Mesendoderm (in vitro differentiated cells): ENCODE measurements at regions not wholly inside any gene's neighbourhood (a gene's known extent, or its start where the extent isn't known, plus 50 kb on each side); places are given as distances from the start of the nearest gene placed in this dataset.

Source experiments
- DNase-seq: peaks from one replicate; pipeline ENCODE4 v3.0.0; 2013
- H2AK5ac ChIP-seq: 2 replicates; pipeline ENCODE4 v1.6.1; 2013; ENCODE audit warnings: low read length, inconsistent platforms
- H2BK120ac ChIP-seq: 2 replicates; pipeline ENCODE4 v1.6.1; 2013; ENCODE audit warnings: low read depth, mild to moderate bottlenecking, low read length, moderate library complexity, mixed read lengths
- H2BK15ac ChIP-seq: replicated peaks from 2 replicates; pipeline ENCODE4 v1.6.1; 2013; ENCODE audit warnings: low read depth, mild to moderate bottlenecking, moderate library complexity
- H2BK5ac ChIP-seq: 2 replicates; pipeline ENCODE4 v1.6.1; 2013; ENCODE audit warnings: low read length, inconsistent platforms
- H3K18ac ChIP-seq: 2 replicates; pipeline ENCODE4 v1.6.1; 2013; ENCODE audit warnings: mild to moderate bottlenecking, low read length, mixed read lengths
- H3K23ac ChIP-seq: one replicate; pipeline ENCODE4 v1.6.1; 2013; ENCODE audit warnings: low read length
- H3K27ac ChIP-seq: 2 replicates; pipeline ENCODE4 v1.5.1; 2013; ENCODE audit warnings: low read depth, mild to moderate bottlenecking, inconsistent platforms, low read length, moderate library complexity
- H3K27me3 ChIP-seq: 2 replicates; pipeline ENCODE4 v1.6.1; 2013; ENCODE audit warnings: low read length, control low read depth, mild to moderate bottlenecking, inconsistent platforms; ENCODE audit not compliant: insufficient read depth, poor library complexity
- H3K36me3 ChIP-seq: 2 replicates; pipeline ENCODE4 v1.6.1; 2013; ENCODE audit warnings: low read length, inconsistent platforms; ENCODE audit not compliant: control insufficient read depth, insufficient read depth
- H3K4ac ChIP-seq: one replicate; pipeline ENCODE4 v1.6.1; 2013; ENCODE audit warnings: low read depth, mild to moderate bottlenecking, low read length, moderate library complexity
- H3K4me1 ChIP-seq: 2 replicates; pipeline ENCODE4 v1.6.1; 2013; ENCODE audit warnings: low read depth, low read length, inconsistent platforms; ENCODE audit not compliant: control insufficient read depth
- H3K4me2 ChIP-seq: 2 replicates; pipeline ENCODE4 v1.6.1; 2013; ENCODE audit warnings: low read length
- H3K4me3 ChIP-seq: 2 replicates; pipeline ENCODE4 v1.5.1; 2013; ENCODE audit warnings: mild to moderate bottlenecking, low read length
- H3K56ac ChIP-seq: one replicate; pipeline ENCODE4 v1.6.1; 2013; ENCODE audit warnings: low read length
- H3K79me1 ChIP-seq: 2 replicates; pipeline ENCODE4 v1.6.1; 2013; ENCODE audit warnings: low read length, inconsistent platforms
- H3K79me2 ChIP-seq: 2 replicates; pipeline ENCODE4 v1.6.1; 2013; ENCODE audit warnings: mild to moderate bottlenecking, low read length; ENCODE audit not compliant: control insufficient read depth, insufficient read depth
- H3K9ac ChIP-seq: 2 replicates; pipeline ENCODE4 v1.6.1; 2013; ENCODE audit warnings: low read length, inconsistent platforms
- H4K5ac ChIP-seq: one replicate; pipeline ENCODE4 v1.6.1; 2013; ENCODE audit warnings: low read length
- H4K8ac ChIP-seq: one replicate; pipeline ENCODE4 v1.6.1; 2013; ENCODE audit warnings: low read depth, mild to moderate bottlenecking, control low read depth, low read length, moderate library complexity
- WGBS: extraction: QIAGEN DNeasy Blood & Tissue Kit; methylation state at CpG from one replicate; pipeline ENCODE4 v1.1.7; 2013; ENCODE audit warnings: low lambda C conversion rate, missing lambda C conversion rate; ENCODE audit not compliant: insufficient coverage; ENCODE audit errors: extremely low coverage; 5-methylcytosine and 5-hydroxymethylcytosine counted together

GRCh38 chr3:65020281-65021160 lies 332.7 kb upstream of the ADAMTS9 start:
- no peaks in the 10 kb centered on the region for H3K79me1 ChIP-seq
- H3K9ac ChIP-seq = no peak overlapping the region
- H2BK120ac ChIP-seq = peak overlapping the region; percentile 61
- H4K5ac ChIP-seq = no peak overlapping the region
- no peak overlapping the region for H3K4me3 ChIP-seq
- DNase-seq = no peak
- H3K4me2 ChIP-seq = no peak overlapping the region
- H4K8ac ChIP-seq = no peak overlapping the region
- no peak overlapping the region for H3K4ac ChIP-seq
- no peaks in the 10 kb centered on the region for H3K79me2 ChIP-seq
- no CpG with 5 or more reads among the region's 5 CpGs for WGBS
- H3K27me3 ChIP-seq = no peaks in the 10 kb centered on the region
- no peak overlapping the region for H3K23ac ChIP-seq
- peaks cover 8% of the 10 kb centered on the region for H3K4me1 ChIP-seq
- no peak overlapping the region for H3K56ac ChIP-seq
- H2BK5ac ChIP-seq = no peak overlapping the region
- no peak overlapping the region for H3K27ac ChIP-seq
- peak overlapping the region; percentile 39 for H3K18ac ChIP-seq
- no peak overlapping the region for H2AK5ac ChIP-seq
- H3K36me3 ChIP-seq = no peaks in the 10 kb centered on the region
- H2BK15ac ChIP-seq = no peak overlapping the region

- no peak overlapping the region for H2BK15ac ChIP-seq
- no peak overlapping the region for H3K4me2 ChIP-seq
- H2AK5ac ChIP-seq = no peak overlapping the region
- H3K27ac ChIP-seq = no peak overlapping the region
- no peak overlapping the region for H2BK5ac ChIP-seq
- no peaks in the 10 kb centered on the region for H3K79me1 ChIP-seq
- H3K79me2 ChIP-seq = no peaks in the 10 kb centered on the region
- no peak overlapping the region for H3K18ac ChIP-seq
- no peak overlapping the region for H3K4me3 ChIP-seq
- H2BK120ac ChIP-seq = no peak overlapping the region
- H3K9ac ChIP-seq = no peak overlapping the region
- no peaks in the 10 kb centered on the region for H3K36me3 ChIP-seq
- no peaks in the 10 kb centered on the region for H3K27me3 ChIP-seq
- no CpG with 5 or more reads among the region's 9 CpGs for WGBS
- H4K5ac ChIP-seq = no peak overlapping the region
- H3K4me1 ChIP-seq = peaks cover 8% of the 10 kb centered on the region
- no peak overlapping the region for H3K4ac ChIP-seq
- no peak overlapping the region for H4K8ac ChIP-seq
- H3K56ac ChIP-seq = no peak overlapping the region
- no peak overlapping the region for H3K23ac ChIP-seq
- DNase-seq = no peak
Measured at GRCh38 chr3:65019443-65020055, 331.7 kb upstream of the ADAMTS9 start.

- Histone ChIP-seq H3K4me3 (no peak overlapping the region), H3K79me1 (no peaks in the 10 kb centered on the region), H3K36me3 (no peaks in the 10 kb centered on the region)
Measured at GRCh38 chr3:65018801-65019200, 331.0 kb upstream of the ADAMTS9 start.

GRCh38 chr3:65017359-65017758 lies 329.6 kb upstream of the ADAMTS9 start:
- Histone ChIP-seq H4K8ac (no peak overlapping the region), H3K56ac (no peak overlapping the region), H2BK120ac (no peak overlapping the region), H3K79me2 (no peaks in the 10 kb centered on the region), H2BK15ac (no peak overlapping the region), H3K79me1 (no peaks in the 10 kb centered on the region), H3K4me3 (no peak overlapping the region), H4K5ac (no peak overlapping the region), H3K36me3 (no peaks in the 10 kb centered on the region), H3K9ac (no peak overlapping the region), H2AK5ac (no peak overlapping the region), H3K23ac (no peak overlapping the region), H3K27ac (no peak overlapping the region), H3K18ac (no peak overlapping the region), H3K4ac (no peak overlapping the region), H2BK5ac (no peak overlapping the region), H3K4me1 (peaks cover 8% of the 10 kb centered on the region), H3K27me3 (no peaks in the 10 kb centered on the region), H3K4me2 (no peak overlapping the region)
- WGBS = no CpG with 5 or more reads among the region's 1 CpG
- DNase-seq = no peak

More at GRCh38 chr3:65018801-65019200, 331.0 kb upstream of the ADAMTS9 start:
- no peak for DNase-seq
- H3K79me2 ChIP-seq = no peaks in the 10 kb centered on the region
- peaks cover 8% of the 10 kb centered on the region for H3K4me1 ChIP-seq
- H3K27me3 ChIP-seq = no peaks in the 10 kb centered on the region
- no peak overlapping the region for H3K9ac ChIP-seq
- H2BK120ac ChIP-seq = no peak overlapping the region
- no peak overlapping the region for H3K18ac ChIP-seq
- no peak overlapping the region for H3K27ac ChIP-seq
- no peak overlapping the region for H2BK5ac ChIP-seq
- no peak overlapping the region for H4K8ac ChIP-seq
- H3K23ac ChIP-seq = no peak overlapping the region
- H3K4ac ChIP-seq = no peak overlapping the region
- no peak overlapping the region for H2BK15ac ChIP-seq
- H3K56ac ChIP-seq = no peak overlapping the region
- no peak overlapping the region for H3K4me2 ChIP-seq
- no peak overlapping the region for H2AK5ac ChIP-seq
- no peak overlapping the region for H4K5ac ChIP-seq

- Histone ChIP-seq H3K9ac (no peak overlapping the region), H3K56ac (no peak overlapping the region), H3K79me1 (no peaks in the 10 kb centered on the region), H2BK15ac (no peak overlapping the region), H3K23ac (no peak overlapping the region), H3K27ac (no peak overlapping the region), H3K27me3 (no peaks in the 10 kb centered on the region), H3K79me2 (no peaks in the 10 kb centered on the region), H3K18ac (no peak overlapping the region), H3K4ac (no peak overlapping the region), H2BK120ac (no peak overlapping the region), H3K36me3 (no peaks in the 10 kb centered on the region), H3K4me1 (peaks cover 8% of the 10 kb centered on the region), H4K5ac (no peak overlapping the region), H3K4me3 (no peak overlapping the region), H4K8ac (no peak overlapping the region), H3K4me2 (no peak overlapping the region), H2BK5ac (no peak overlapping the region), H2AK5ac (no peak overlapping the region)
- WGBS = no CpG with 5 or more reads among the region's 2 CpGs
- no peak for DNase-seq
Measured at GRCh38 chr3:65015711-65016110, 327.9 kb upstream of the ADAMTS9 start.
